Left ventricle myocardium inferior (tissue), 1 donor: ENCODE measurements at regions not wholly inside any gene's neighbourhood (a gene's known extent, or its start where the extent isn't known, plus 50 kb on each side); places are given as distances from the start of the nearest gene placed in this dataset.

Source experiments
- DNase-seq: peaks from one replicate; pipeline ENCODE4 v3.0.0-alpha.2; 2020
- H3K27ac ChIP-seq: fragments of 200-600 bp; replicated peaks from 2 replicates; pipeline ENCODE4 v1.8.0; 2021
- H3K27me3 ChIP-seq: fragments of 200-600 bp; 2 replicates; pipeline ENCODE4 v1.8.0; 2021; ENCODE audit warnings: low read depth
- H3K36me3 ChIP-seq: fragments of 200-600 bp; 2 replicates; pipeline ENCODE4 v1.8.0; 2021
- H3K4me1 ChIP-seq: fragments of 200-600 bp; 2 replicates; pipeline ENCODE4 v1.8.0; 2021
- H3K4me3 ChIP-seq: fragments of 200-600 bp; 2 replicates; pipeline ENCODE4 v1.8.0; 2021; ENCODE audit warnings: mild to moderate bottlenecking, moderate library complexity
- H3K9me3 ChIP-seq: fragments of 200-600 bp; replicated peaks from 2 replicates; pipeline ENCODE4 v1.8.0; 2021
- CTCF ChIP-seq: fragments of 200-600 bp; IDR thresholded peaks from 2 replicates; pipeline ENCODE4 v1.8.0; 2021; ENCODE audit warnings: antibody characterized with exemption, mild to moderate bottlenecking, borderline replicate concordance
- intact Hi-C: fragments of 100-400 bp; cut with micrococcal nuclease; formaldehyde crosslinking; loops from one replicate; pipeline ENCODE4 v1.11.0; 2022
- donor health status: DM: no; HTN: yes; CAD: no; lungs with severe emphysema.

- intact Hi-C loops, result no loop called here
- Histone ChIP-seq H3K27ac (no peak overlapping the region), H3K36me3 (no peaks in the 10 kb centered on the region), H3K4me1 (peaks cover 13% of the 10 kb centered on the region), H3K4me3 (no peak overlapping the region), H3K9me3 (no peaks in the 10 kb centered on the region), H3K27me3 (no peaks in the 10 kb centered on the region)
- no peak for TF ChIP-seq CTCF
- DNase-seq, result no peak
These were observed 242.5 kb downstream of the RHOU start for GRCh38 chr1:228977741-228978140.

GRCh38 chr1:228978484-228979324 lies 243.4 kb downstream of the RHOU start:
- no peak for TF ChIP-seq CTCF

GRCh38 chr1:228979325-228979699 lies 244.0 kb downstream of the RHOU start:
- Histone ChIP-seq H3K36me3 (no peaks in the 10 kb centered on the region), H3K27me3 (no peaks in the 10 kb centered on the region), H3K4me3 (no peak overlapping the region), H3K27ac (no peak overlapping the region), H3K4me1 (peaks cover 21% of the 10 kb centered on the region), H3K9me3 (no peaks in the 10 kb centered on the region)
- intact Hi-C loops, result no loop called here
- no peak for DNase-seq
- TF ChIP-seq CTCF, result no peak

More at GRCh38 chr1:228978484-228979324, 243.4 kb downstream of the RHOU start:
- no peaks in the 10 kb centered on the region for H3K36me3 ChIP-seq
- no peaks in the 10 kb centered on the region for H3K27me3 ChIP-seq
- H3K4me1 ChIP-seq, result peaks cover 19% of the 10 kb centered on the region
- H3K4me3 ChIP-seq, result peak overlapping the region; percentile 0
- H3K27ac ChIP-seq, result no peak overlapping the region
- no peaks in the 10 kb centered on the region for H3K9me3 ChIP-seq
- intact Hi-C loops, result no loop called here
- peak; percentile 38 for DNase-seq

GRCh38 chr1:228979774-228980173 lies 244.5 kb downstream of the RHOU start:
- Histone ChIP-seq H3K9me3 (no peaks in the 10 kb centered on the region), H3K27me3 (no peaks in the 10 kb centered on the region), H3K4me3 (no peak overlapping the region), H3K4me1 (peaks cover 21% of the 10 kb centered on the region), H3K36me3 (no peaks in the 10 kb centered on the region), H3K27ac (no peak overlapping the region)
- intact Hi-C loops, result no loop called here
- no peak for DNase-seq
- no peak for TF ChIP-seq CTCF

- no peak for DNase-seq
- Histone ChIP-seq H3K27me3 (no peaks in the 10 kb centered on the region), H3K4me1 (peaks cover 21% of the 10 kb centered on the region), H3K9me3 (no peaks in the 10 kb centered on the region), H3K27ac (no peak overlapping the region), H3K36me3 (no peaks in the 10 kb centered on the region), H3K4me3 (no peak overlapping the region)
- intact Hi-C loops, result no loop called here
- no peak for TF ChIP-seq CTCF
These were observed 245.1 kb downstream of the RHOU start for GRCh38 chr1:228980232-228980937.
